HG02610 (cell line): ENCODE measurements at regions not wholly inside any gene's neighbourhood (a gene's known extent, or its start where the extent isn't known, plus 50 kb on each side); places are given as distances from the start of the nearest gene placed in this dataset.
"Not testable (repeated sequence)": the region's sequence is repeated elsewhere in the genome, so short reads cannot be mapped to it uniquely, and the experiment has no call there.

Experiments used
- ATAC-seq: cut with Tn5 transposase; IDR thresholded peaks from one replicate; pipeline ENCODE4 v1.9.1; 2021; ENCODE audit warnings: mild to moderate bottlenecking, moderate library complexity; ENCODE audit not compliant: unreplicated experiment

DNA sequence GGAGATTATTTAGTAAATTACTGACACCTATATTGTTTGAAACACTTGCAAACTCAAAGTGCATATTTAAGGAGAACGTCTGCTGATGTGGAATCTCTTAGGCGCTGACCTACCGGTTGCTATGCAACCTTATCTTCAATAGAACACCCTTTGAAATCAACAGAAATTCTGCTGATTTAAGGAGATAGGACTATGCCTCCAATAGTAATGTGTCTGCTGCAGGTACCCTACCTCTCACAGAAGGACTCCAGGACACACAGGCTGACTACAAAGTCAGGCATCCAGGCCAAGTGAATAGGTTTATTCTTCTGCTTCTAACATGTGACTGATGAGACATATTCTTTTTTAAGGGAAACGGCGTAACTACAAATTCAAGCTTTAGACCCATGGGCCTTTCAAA, 311.7 kb downstream of the CBLN4 start:
- ATAC-seq: no peak

DNA sequence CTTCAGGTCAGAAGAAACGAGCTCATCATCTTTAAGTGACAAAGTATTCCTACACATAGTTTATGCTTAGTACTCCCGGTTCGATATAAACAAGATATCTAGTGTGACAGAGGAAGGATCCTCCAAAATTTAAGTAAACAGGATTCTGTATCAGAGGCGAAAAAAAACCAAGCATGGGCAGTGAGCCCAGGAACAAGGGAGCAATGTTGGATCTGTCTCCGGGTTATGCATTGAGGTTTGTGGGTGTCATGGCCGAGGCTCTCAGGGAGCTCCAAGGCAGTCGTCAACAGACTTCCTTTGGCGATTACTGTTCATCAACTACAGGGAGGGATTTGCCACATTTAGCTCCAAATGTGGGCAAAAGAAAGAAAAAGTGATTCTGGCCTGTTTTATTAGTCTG, 319.5 kb downstream of the CBLN4 start:
- no peak for ATAC-seq

DNA sequence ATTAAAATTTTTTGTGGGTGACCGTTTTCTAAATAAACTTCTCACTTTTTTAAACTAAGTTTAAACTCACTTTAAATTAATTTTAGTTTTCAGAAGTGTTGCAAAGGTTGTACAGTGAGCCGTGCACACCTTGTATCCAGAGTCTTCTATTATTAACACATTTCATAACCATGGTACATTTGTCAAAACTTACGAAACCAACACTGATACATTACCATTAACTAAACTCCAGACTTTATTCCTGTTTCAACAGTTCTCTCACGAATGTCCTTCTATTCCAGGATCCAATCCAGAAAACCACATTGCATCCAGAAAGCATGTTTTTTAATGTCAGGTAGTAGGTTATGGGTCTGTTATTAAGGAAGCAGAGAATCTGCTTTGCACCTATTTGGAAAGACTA, 319.9 kb downstream of the CBLN4 start:
- no peak for ATAC-seq

DNA sequence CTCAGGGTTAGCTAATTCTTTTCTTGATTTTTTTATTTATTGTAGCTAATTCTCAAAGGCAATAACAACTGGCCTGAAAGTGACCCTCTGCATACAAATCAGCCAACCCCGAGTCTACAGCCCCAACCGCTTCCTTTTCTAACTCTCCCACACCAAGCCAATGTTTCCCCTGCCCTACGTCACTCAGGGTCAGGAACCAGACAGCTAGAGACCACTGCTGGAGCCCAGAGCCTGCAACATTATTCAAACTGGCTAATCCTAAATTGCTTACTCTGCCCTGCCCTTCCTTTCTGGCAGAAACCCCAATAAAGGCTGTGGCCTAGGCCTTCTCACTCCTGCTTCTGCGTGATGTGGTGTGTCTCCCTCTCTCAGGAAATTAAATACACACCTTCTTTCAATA, 320.7 kb downstream of the CBLN4 start:
- ATAC-seq: no peak

DNA sequence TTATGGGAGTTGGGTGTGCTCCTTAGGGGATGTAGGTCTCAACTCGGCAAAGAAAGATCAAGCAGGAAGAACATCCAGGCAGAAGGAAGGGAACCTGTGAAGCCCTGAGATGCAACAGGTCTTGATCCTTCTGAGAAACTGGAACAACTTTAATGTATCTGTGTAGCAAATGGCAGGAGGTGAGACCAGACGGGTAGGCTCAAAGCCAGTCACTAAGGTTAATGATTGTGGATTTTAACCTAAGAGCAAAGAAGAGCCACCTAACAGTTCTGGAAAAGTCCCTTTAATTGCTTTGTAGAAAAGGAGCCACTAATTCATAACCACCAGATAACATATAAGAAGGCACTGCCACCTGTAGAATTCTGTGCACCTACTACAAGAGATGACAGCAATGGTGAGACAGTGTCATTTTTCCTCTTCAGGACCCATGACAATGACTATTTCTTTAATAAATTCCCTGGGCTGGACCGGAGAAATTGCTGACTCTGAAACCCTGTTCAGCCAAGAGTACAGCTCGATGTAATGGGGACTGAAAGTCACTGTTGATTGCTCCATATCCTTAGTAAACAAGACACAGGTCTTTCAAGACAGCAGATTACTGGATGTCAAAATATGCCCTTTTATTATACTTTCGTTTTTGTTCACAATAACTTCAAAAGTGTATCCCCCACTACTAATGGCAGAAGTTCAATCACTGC, 326.2 kb downstream of the CBLN4 start:
- no peak for ATAC-seq

DNA sequence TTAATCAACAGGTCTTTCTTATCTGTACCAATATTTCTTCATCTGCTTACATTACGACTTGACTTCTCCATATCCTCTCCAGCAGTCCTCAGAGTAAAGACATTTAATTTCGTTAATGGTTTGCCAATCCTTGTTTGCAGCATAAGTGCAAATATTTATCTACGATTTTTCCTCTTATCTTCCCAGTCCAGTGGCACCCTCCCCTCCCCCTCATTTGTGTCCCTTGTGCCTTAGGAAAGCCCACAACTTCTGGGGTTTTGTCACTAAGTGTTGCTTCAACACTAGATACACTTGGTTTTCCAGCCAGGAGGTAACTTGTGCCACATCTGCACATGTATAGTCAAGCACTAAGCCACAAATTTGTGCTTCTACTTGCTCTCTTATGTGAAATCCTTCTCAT, 327.2 kb downstream of the CBLN4 start:
- ATAC-seq: no peak

DNA sequence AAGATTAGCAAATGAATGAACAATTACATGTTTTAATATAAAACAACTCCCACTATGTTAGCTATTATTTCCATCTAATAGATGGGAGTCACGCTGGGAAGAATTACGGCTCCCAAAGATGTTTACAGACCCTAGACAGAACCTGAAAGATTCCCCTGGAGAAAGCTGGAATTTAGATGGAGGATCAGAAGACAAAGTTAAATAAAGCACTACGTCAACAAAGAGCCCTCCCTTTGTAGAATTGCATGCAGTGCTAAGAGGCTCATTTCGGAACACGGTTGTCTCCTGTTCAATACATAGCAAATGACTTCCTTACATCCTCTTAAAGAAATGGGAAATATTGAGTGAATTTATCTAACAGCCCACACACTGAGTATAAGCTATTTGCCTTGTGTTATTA, 328.3 kb downstream of the CBLN4 start:
- ATAC-seq: no peak

DNA sequence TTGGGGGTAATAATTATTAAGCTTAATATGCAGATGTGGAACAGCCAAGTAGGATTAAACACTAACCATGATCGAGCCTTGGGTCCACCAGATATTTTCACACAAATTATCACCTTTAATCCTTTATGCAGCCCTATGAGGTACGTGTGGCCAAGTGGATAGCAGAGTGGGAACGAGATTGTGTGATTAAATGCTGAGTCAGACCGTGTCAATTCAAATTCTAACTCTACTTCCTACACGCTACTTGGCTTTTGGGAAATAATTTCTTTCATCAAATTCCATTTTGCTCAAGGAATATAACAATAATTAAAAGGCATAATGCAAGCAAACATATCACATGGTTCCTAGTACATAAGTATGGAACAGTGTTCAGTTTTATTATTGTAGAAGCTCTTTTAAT, 329.2 kb downstream of the CBLN4 start:
- ATAC-seq: no peak

DNA sequence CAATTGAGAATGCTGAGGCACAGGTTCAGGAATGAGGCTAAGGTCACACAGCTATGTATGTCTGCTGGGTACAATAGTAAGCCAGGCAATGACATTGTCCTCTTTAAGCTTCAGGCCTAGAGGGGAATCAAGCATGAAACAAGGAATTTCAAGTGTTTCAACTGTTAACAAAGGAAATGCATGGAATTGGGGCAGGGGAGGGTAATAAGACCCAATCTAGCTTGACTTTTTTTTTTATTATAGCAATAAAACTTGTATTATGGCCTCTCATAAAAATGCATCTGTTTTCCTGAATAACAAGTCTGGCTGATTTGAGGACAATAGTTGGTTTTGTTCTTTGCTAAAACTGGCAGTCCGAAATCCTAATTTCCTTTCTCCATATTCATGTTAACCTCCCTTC, 336.7 kb downstream of the CBLN4 start:
- no peak for ATAC-seq

DNA sequence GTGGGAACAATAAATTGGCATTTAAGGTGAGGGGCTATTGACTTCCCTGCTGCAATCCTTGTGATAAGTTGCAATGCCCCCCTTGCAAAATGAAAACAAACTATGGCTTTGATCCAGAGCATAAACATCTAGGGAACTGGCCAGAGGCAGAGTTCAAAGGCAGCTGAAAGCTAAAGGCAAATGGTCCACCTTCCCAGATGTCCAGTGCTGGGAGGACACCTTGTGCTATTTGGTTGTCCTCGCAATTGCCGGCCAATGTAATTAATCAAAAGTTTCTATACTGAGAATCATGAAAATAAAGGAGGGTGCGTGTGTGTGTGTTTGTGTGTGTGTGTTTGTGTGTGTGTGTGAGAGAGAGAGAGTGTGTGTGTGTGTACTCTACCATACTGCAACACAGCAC, 337.4 kb downstream of the CBLN4 start:
- no peak for ATAC-seq

DNA sequence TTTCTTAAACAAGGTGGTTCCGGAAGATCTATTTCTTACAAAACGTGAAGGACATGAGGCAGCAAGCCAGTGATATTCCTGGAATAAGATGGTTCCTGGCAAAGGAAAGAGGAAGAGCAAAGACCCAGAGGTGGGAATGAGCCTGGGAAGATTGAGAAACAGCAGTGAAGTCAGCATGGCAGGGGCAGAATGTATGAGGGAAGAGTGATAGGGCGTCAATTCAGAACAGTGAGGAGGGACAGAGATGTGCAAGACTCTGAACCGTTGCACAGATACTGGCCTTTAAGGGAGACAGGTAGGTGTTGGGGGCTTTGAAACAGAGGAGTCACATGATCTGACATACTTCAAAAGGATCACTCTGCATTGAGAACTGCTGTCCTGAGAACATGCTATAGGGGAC, 338.3 kb downstream of the CBLN4 start:
- ATAC-seq: no peak

DNA sequence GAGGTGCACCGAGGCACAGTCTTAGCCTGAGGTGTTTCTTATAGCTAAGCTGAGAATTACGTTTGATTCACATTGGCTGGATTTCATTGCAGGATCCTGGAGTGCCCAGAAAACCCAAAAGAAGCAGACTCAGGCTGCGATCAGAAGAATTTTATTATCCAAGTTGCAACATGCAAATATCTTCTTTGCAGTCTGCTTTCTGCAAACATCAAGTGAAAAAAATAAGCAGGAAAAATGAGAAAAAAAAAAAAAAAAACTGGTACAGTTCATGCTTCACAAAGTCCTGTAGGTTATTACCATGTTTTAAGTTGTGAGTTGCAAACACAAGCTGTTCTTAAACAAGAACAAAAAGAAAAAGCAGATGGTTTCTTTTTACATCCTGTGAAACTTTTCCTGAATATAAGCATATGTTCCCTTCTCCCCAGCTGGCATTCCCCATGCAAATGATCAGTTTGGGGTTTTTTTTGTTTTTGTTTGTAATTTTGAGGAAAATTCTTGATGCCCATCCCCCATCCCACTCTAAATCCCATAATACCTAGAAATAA, 349.0 kb downstream of the CBLN4 start:
- ATAC-seq: no peak

DNA sequence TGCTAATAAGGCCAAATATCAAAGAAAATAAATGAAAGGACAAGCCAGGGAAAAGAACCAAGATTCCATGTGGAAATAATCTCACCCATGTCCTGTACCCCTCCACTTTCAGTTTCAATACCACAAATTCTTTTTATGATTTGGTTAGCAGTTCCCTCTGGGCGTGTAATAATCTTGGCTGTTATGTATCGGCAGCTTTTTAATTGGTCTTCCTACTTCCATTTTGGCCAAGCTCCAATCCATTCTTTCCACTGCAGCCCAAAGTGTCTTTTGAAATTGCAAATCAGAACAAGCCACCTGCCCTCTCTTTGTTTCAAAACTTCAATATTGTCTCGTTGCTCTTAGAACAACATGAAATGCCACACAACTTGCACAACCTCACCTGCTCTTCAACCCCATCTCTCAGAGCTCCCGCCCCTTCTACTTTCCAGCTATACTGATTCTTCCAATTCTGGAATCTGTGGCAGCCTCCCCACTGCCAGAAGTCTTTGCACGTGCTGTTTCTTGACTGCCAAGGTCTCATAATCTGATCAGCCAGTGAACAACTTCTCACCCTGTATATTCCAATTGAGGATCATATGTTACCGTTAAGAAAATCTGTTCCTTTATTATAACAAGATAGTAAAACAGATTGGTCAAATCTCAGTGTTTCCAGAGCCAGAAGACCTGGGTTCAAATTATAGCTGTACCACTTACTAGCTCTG, 354.5 kb downstream of the CBLN4 start:
- no peak for ATAC-seq

DNA sequence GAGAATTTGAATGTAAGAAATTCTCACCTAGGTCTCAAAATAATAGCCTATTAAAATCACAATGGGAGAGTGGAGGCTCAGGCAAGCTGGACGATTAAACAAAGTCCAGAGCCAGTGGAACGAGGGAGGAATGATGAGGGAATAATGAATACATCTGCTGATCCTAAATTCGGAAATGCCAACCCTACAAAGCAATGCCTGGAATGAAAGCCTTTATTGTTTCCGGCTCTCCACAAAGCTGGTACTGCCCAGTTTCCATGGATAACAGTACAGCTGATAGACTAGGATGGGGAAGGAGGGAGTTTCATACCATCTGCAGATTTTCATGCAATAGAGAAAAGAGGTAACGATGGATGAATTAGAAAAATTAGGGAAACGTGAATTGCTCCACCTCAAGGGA, 356.1 kb downstream of the CBLN4 start:
- ATAC-seq: no peak

DNA sequence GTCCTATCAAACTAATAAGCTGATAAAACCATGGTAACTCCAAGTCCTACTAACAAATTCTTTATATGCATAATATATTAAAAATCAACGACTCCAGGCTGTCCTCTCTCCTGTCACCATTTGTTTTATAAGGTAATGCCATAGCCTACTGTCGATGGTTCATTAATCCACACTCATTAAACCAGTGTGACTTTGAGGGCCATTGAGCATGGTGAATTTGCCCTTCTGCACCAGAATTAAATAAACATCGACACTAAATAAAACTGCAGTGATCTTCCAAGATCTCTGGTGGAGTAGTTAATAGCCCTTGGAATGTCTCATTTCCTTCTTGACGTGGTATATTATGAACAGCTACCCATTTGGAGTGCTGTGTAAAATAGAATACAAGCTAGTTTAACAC, 358.5 kb downstream of the CBLN4 start:
- no peak for ATAC-seq

DNA sequence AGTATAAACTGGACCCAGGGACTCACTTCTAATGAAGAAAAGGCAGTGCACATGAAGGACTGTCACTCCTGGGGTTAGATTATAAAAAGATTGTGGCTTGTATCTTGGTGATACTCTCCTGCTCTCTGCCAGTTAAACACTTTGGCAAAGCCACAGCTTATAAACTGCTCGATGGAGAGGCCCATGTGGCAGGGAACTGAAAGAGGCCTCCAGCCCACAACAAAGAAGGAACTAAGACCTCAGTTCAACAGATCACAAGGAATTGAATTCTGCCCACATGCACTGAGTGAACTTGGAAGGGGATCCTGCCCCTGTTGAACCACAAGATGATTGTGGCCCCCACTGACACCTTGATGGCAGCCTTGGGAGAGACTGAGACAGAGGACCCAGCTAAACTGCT, 363.8 kb downstream of the CBLN4 start:
- ATAC-seq: no peak

DNA sequence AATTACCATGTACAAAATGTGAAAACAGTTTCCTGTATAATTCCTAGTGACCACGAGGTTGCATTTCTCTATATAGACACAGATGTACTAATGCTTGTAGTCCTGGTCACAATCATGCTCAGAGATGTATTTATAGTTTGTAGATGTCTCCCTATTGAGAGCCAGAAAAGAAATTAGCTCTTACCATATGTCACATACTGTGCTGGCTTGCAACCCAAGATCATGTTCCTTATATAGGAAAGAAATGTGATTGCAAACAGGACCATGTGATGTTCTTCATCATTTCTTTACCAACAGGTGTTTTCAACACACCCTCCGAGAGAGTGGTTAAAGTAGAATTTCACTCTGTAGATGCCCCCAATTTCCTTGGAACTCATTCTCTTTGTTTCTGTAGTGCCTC, 369.4 kb downstream of the CBLN4 start:
- ATAC-seq: no peak

DNA sequence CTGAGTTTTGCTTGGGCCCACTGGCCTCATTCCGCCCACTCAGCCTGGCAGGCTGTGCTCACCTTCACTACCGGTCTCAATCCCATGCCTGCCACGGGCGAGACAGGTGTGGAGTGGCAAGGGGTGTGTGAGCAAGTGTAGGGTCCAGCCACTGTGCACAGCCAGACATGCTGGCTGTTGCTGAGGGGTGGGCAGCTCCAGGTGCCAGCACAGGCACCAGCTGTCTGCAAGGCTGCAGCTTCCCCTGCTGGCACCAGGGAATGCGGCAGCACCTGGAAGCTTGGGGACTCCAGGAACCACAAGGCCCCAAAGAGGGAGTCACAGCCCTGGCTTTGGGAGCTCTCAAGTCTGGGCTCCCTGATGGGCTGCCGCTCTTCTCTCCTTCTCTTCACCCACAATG, 372.7 kb downstream of the CBLN4 start:
- no peak for ATAC-seq

DNA sequence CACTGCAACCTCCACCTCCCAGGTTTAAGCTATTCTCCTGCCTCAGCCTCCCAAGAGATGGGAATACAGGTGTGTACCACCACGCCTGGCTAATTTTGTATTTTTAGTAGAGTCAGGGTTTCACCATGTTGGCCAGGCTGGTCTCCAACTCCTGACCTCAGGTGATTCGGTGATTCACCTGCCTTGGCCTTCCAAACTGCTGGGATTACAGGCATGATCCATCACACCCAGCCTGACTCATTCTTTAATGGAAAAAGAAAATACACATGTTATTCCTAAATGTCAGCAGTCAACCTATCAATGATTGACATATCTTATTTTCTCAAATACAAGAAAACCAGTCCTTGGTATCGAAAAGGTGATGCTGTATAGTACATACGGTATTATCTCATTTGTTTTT, 376.2 kb downstream of the CBLN4 start:
- not testable (repeated sequence) for ATAC-seq

DNA sequence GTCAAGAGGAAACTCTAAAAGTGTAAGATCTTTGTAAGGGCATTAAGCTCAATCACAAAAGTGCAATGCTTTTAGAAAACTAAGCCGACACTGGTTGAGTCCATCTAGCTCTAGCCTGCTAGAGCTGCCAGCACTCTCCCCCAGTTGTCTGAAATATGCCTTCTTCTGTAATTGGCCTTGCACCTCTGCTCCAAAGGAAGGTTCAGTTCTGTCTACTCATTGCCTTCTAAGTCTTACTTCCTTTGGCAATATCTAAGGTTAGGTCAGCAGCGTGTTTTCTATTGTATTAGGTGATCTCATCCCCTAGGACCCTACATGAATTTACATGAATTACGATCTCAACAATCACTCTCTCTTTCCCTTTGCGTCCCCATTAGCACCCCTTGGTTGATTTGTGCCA, 378.6 kb downstream of the CBLN4 start:
- ATAC-seq: no peak

DNA sequence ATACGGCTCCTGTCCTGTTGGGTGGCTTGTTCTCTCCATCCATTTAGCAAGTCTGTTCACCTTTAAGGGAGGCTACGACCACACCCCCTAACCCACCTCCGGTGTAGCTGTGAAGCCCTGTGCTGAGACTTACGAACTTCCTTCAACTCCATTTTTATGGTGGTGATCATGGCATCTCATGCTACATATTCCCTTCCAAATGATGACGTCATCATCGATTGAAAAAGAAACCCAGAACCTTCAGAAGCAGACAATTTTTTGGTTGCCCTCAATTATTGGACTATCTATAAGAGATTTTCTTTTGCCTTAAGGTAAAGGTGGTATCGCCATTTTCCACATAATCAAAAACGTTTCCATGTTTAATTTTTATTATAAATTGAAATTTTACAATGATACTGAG, 389.0 kb downstream of the CBLN4 start:
- no peak for ATAC-seq

DNA sequence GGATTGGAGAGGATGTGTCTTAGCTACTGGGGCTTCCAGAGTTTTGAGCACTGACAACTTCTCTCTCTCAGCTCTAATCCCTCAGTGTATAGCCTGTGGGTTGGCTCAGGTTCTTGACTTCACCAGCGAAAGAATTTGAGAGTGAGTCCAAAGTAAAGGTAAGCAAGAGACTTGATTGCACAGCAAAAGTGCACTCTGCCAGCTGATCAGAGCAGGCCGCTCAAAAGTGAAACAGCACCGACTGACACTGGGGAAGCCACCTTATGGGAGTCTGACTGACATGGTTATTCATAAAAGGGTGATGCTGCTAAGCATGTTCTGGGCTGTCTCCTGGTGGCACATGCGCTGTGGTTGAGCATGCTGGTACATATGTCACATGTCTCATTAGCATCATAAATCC, 389.5 kb downstream of the CBLN4 start:
- no peak for ATAC-seq
